PC-3 (cell line): ENCODE measurements at regions not wholly inside any gene's neighbourhood (a gene's known extent, or its start where the extent isn't known, plus 50 kb on each side); places are given as distances from the start of the nearest gene placed in this dataset.

Experiments used
- ATAC-seq: fragments of 200-7000 bp; cut with Tn5 transposase; 2 replicates; pipeline ENCODE4 v1.9.1; 2020; ENCODE audit warnings: mild to moderate bottlenecking, moderate library complexity
- BruUV-seq: library from RNA; stranded (reverse); fragments of 400-500 nt; replicated peaks from 2 replicates; lab custom pipeline; 2021; lab: Mats Ljungman, UMichigan
- CTCF ChIA-PET: fragments of 300-600 bp; sonication (Branson Sonifier 250); formaldehyde crosslinking; loops from one replicate; lab custom pipeline; 2022; ENCODE audit warnings: antibody characterized with exemption; lab: Charles Lee
- POLR2A ChIA-PET: fragments of 300-600 bp; sonication (Branson Sonifier 250); formaldehyde crosslinking; loops from one replicate; lab custom pipeline; 2022; ENCODE audit warnings: antibody characterized with exemption; ENCODE audit not compliant: unreplicated experiment; lab: Charles Lee
- DNase-seq: peaks from one replicate; pipeline ENCODE4 v3.0.0-alpha.2; 2015
- H2AFZ ChIP-seq: fragments of 300-600 bp; sonication (generic); 2 replicates; pipeline ENCODE4 v1.6.0; 2016; ENCODE audit warnings: antibody characterized with exemption, low read length
- H3F3A ChIP-seq: fragments of 300-600 bp; sonication (generic); one replicate; pipeline ENCODE4 v1.6.0; 2017; ENCODE audit warnings: antibody characterized with exemption, low read length, control low read depth, mild to moderate bottlenecking; ENCODE audit not compliant: unreplicated experiment
- H3K27ac ChIP-seq: fragments of 300-600 bp; sonication (generic); 2 replicates; pipeline ENCODE4 v1.5.1; 2016; ENCODE audit warnings: mild to moderate bottlenecking, low read length
- H3K27me3 ChIP-seq: fragments of 300-600 bp; sonication (generic); 2 replicates; pipeline ENCODE4 v1.6.1; 2016; ENCODE audit warnings: low read length, mixed read lengths
- H3K36me3 ChIP-seq: fragments of 300-600 bp; sonication (generic); 2 replicates; pipeline ENCODE4 v1.6.1; 2016; ENCODE audit warnings: low read depth, mixed run types, low read length, mixed read lengths
- H3K4me1 ChIP-seq: fragments of 300-600 bp; sonication (generic); 2 replicates; pipeline ENCODE4 v1.5.1; 2016; ENCODE audit warnings: low read length; ENCODE audit not compliant: insufficient read depth
- H3K4me2 ChIP-seq: fragments of 300-600 bp; sonication (generic); 2 replicates; pipeline ENCODE4 v1.6.0; 2016; ENCODE audit warnings: low read length
- H3K4me3 ChIP-seq: fragments of 300-600 bp; sonication (generic); 2 replicates; pipeline ENCODE4 v1.5.1; 2016; ENCODE audit warnings: mild to moderate bottlenecking, low read length, mixed read lengths
- H3K79me2 ChIP-seq: fragments of 300-600 bp; sonication (generic); 2 replicates; pipeline ENCODE4 v1.6.1; 2017; ENCODE audit warnings: low read length, mixed read lengths
- H3K9ac ChIP-seq: fragments of 300-600 bp; sonication (generic); 2 replicates; pipeline ENCODE4 v1.6.0; 2016; ENCODE audit warnings: mild to moderate bottlenecking, low read length
- H3K9me2 ChIP-seq: fragments of 300-600 bp; sonication (generic); replicated peaks from 2 replicates; pipeline ENCODE4 v1.6.1; 2016; ENCODE audit warnings: mixed run types, low read length, mixed read lengths
- H3K9me3 ChIP-seq: fragments of 300-600 bp; sonication (generic); 2 replicates; pipeline ENCODE4 v1.6.1; 2016; ENCODE audit warnings: low read length, mixed read lengths
- H4K20me1 ChIP-seq: fragments of 300-600 bp; sonication (generic); 2 replicates; pipeline ENCODE4 v1.6.1; 2016; ENCODE audit warnings: low read length, mixed read lengths
- CTCF ChIP-seq: fragments of 300-600 bp; sonication (generic); conservative IDR thresholded peaks from 2 replicates; pipeline ENCODE4 v1.5.1; 2017; ENCODE audit warnings: antibody characterized with exemption, low read depth, mild to moderate bottlenecking, low read length
- EZH2 ChIP-seq: fragments of 300-600 bp; sonication (generic); IDR thresholded peaks from one replicate; pipeline ENCODE4 v1.6.1; 2017; ENCODE audit warnings: antibody characterized with exemption, mild to moderate bottlenecking, low read length; ENCODE audit not compliant: unreplicated experiment
- EZH2phosphoT487 ChIP-seq: fragments of 300-600 bp; sonication (generic); IDR thresholded peaks from 2 replicates; pipeline ENCODE4 v1.6.1; 2018; ENCODE audit warnings: mild to moderate bottlenecking, antibody characterized with exemption, low read length, borderline replicate concordance
- intact Hi-C: fragments of 100-400 bp; cut with micrococcal nuclease; formaldehyde crosslinking; loops from 2 replicates; pipeline ENCODE4 v1.9.0; 2023

GRCh38 chr12:81991868-81992267, 232.7 kb upstream of the PPFIA2 start:
- ChIA-PET CTCF (no interaction called here), POLR2A (no interaction called here)
- H3K27me3 ChIP-seq: no peaks in the 10 kb centered on the region
- H3K4me3 ChIP-seq: no peak overlapping the region
- ATAC-seq (no peak), DNase-seq (no peak)
- H3K36me3 ChIP-seq: no peaks in the 10 kb centered on the region
- no peak overlapping the region for H2AFZ ChIP-seq
- TF ChIP-seq EZH2: no peak
- TF ChIP-seq EZH2phosphoT487: no peak
- TF ChIP-seq CTCF: no peak
- H3K9me2 ChIP-seq: no peaks in the 10 kb centered on the region
- no peaks in the 10 kb centered on the region for H3K4me1 ChIP-seq
- H3F3A ChIP-seq: no peaks in the 10 kb centered on the region
- H3K9me3 ChIP-seq: 0 out of 2 replicates have a peak, but pooled peaks cover 11% of the 10 kb centered on the region
- no peak overlapping the region for H3K27ac ChIP-seq
- BruUV-seq: no TSS peak
- H3K9ac ChIP-seq: no peak overlapping the region
- H3K4me2 ChIP-seq: no peak overlapping the region
- H3K79me2 ChIP-seq: no peaks in the 10 kb centered on the region
- H4K20me1 ChIP-seq: no peaks in the 10 kb centered on the region
- intact Hi-C loops: no loop called here

GRCh38 chr12:81988362-81988761, 229.2 kb upstream of the PPFIA2 start:
- TF ChIP-seq CTCF: no peak
- no peak for TF ChIP-seq EZH2phosphoT487
- TF ChIP-seq EZH2: no peak
- Histone ChIP-seq H3K4me3 (no peak overlapping the region), H3K79me2 (no peaks in the 10 kb centered on the region), H3K4me1 (no peaks in the 10 kb centered on the region), H3F3A (no peaks in the 10 kb centered on the region), H3K9me2 (no peaks in the 10 kb centered on the region), H3K9ac (no peak overlapping the region), H3K9me3 (0 out of 2 replicates have a peak, but pooled peaks cover 6% of the 10 kb centered on the region), H3K27me3 (no peaks in the 10 kb centered on the region), H2AFZ (no peak overlapping the region), H3K36me3 (no peaks in the 10 kb centered on the region), H4K20me1 (no peaks in the 10 kb centered on the region), H3K27ac (no peak overlapping the region), H3K4me2 (no peak overlapping the region)
- ChIA-PET POLR2A (no interaction called here), CTCF (no interaction called here)
- ATAC-seq (no peak), DNase-seq (no peak)
- no TSS peak for BruUV-seq
- intact Hi-C loops: no loop called here

DNA sequence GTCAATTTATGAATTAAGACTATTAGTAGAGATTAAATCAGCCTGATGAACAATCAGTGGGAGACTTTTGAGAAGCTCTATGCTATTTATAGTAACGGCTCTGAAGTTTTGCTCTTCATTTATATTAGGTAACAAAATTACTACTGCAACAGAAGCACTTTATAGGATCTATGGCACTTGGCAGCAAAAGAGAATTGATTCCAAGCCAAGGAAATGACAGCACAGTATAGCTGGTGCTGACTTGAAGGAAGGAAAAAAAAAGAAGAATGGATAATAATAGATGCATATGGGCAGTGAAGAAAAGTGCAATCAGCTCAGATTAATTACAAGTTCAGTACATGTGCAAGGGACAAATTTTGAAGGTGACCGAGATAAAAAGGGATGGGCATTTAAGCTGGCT, 228.2 kb upstream of the PPFIA2 start:
- no peaks in the 10 kb centered on the region for H3K79me2 ChIP-seq
- no peaks in the 10 kb centered on the region for H4K20me1 ChIP-seq
- CTCF ChIA-PET: no interaction called here
- DNase-seq (no peak), ATAC-seq (no peak)
- H3K36me3 ChIP-seq: no peaks in the 10 kb centered on the region
- no peaks in the 10 kb centered on the region for H3K27me3 ChIP-seq
- TF ChIP-seq EZH2phosphoT487: no peak
- TF ChIP-seq CTCF: no peak
- no peak for TF ChIP-seq EZH2
- no peak overlapping the region for H3K4me2 ChIP-seq
- H3K9me3 ChIP-seq: peaks cover 3% of the 10 kb centered on the region; the same call in 1 of the 2 replicates
- H3K4me1 ChIP-seq: no peaks in the 10 kb centered on the region
- intact Hi-C loops: no loop called here
- POLR2A ChIA-PET: interaction anchor here (0.7 kb wide), 1 partner anchor 72 kb away, joined by 4 read pairs; no protein-coding TSS in a partner anchor
- no peak overlapping the region for H3K4me3 ChIP-seq
- no peaks in the 10 kb centered on the region for H3F3A ChIP-seq
- BruUV-seq: no TSS peak
- H3K9ac ChIP-seq: no peak overlapping the region
- no peaks in the 10 kb centered on the region for H3K9me2 ChIP-seq
- H2AFZ ChIP-seq: no peak overlapping the region
- H3K27ac ChIP-seq: no peak overlapping the region
